ENCODE measurements at regions not wholly inside any gene's neighbourhood (a gene's known extent, or its start where the extent isn't known, plus 50 kb on each side); places are given as distances from the start of the nearest gene placed in this dataset.

DNA sequence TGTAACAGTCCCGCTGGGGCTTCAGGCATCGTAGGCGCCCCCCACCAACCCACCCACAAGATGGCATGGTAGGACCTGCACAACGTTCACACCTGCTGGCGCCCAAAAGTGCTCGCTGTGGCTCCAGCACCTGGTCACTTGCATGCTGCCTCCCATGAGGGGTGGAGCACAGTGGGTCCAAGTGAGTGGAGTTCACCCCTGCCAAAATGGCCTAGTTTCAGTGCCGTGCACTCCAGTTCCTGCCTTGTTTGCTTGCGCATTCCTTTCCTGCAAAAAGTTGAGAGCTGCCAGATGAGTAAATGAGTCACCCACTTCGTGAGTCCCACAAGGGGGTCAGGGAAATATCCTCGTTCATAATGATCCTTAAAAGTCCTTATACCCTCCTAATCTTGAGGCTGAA is 788.7 kb upstream of the DPPA4 start:
- DNase-seq, result peak; percentile 18

DNA sequence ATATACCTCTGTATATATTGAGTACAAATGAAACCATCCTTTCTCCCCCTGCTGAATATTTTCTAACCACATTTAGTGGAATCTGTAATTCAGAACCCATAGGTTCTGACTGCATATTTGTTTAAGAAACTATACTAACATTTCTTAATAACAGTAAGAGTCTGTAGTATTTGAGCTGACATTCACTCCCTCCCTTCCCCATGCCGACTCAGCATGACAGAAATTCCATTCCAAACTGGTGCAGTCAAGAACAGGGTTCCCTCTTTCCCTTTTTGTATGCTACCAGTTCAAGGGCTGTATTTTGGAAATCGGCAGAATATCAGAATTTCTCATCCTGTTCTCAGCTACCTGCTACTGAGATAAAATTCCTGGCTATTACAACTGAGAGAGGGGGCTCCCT is 796.6 kb upstream of the DPPA4 start:
- peak; percentile 3 for DNase-seq

DNA sequence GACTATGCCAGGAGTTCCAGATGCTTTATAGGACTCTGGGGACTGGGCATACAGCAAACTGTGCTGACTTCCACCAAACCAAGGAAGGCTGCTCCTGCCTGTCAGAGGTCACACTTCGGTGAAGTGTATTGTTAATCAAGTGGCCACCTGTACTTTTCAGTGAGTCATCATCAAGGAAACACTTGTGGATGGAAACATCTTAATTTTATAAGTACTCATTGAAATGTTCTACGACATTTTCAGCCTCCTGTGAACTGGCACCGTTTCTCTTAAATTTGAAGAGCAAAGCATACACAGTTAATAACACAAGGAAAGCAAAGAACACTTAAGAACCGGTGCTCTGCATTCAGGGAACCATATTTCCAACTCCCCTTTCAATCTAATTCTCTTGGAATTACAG is 801.7 kb upstream of the DPPA4 start:
- DNase-seq, result no peak

DNA sequence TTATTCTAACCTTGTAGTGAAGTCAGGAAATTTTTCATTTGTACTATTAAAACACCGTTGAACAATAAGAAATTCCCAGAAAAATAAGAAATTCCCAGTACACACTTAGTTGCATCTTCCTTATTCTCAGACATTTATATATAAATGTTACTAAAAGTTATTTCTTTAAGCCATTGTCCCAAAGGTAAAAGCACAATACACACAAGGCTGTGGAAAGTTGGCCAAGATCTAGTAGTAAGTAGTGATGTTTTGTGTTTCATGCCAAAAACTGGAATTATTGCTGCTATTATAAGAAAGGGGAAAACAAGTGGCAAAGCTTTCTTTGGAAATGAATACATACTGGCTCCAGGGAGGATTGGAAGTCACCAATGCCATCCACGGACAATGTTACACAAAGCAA is 802.5 kb upstream of the DPPA4 start:
- DNase-seq, result no peak

DNA sequence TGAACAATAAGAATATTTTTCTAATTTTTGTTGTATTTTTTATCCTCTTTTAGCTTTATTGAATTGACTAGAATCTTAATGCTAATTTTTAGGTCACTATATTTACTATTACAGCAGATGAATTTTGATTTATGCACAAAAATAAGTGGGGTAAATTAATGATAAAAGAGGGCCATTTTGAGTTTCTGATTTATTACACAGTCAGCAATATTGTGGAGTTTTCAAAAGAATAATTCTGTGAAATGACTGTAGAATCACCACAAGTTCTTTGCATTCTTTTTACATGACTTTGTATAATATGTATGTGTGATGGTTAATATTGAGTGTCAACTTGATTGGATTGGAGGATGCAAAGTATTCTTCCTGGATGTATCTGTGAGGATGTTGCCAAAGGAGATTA is 812.4 kb upstream of the DPPA4 start:
- DNase-seq, result peak; percentile 23

DNA sequence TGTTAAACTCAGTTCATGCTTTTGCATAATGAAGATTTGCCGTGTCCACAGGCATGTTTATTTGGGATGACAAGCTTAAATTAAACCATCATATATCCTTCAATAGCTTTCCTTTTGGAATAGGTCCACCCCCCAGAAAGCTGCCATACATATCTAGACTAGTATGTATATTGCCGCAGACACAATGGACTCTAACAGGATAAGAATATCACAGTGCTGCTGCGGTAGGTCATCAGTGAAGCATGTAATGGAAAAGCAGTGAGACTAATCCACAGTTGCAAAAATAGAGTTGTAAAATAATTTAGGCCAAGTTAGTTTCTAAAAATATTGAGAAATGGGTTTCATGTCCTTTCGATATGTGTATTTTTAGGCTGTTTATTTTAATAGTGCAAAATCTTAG is 819.9 kb upstream of the DPPA4 start:
- DNase-seq, result no peak

DNA sequence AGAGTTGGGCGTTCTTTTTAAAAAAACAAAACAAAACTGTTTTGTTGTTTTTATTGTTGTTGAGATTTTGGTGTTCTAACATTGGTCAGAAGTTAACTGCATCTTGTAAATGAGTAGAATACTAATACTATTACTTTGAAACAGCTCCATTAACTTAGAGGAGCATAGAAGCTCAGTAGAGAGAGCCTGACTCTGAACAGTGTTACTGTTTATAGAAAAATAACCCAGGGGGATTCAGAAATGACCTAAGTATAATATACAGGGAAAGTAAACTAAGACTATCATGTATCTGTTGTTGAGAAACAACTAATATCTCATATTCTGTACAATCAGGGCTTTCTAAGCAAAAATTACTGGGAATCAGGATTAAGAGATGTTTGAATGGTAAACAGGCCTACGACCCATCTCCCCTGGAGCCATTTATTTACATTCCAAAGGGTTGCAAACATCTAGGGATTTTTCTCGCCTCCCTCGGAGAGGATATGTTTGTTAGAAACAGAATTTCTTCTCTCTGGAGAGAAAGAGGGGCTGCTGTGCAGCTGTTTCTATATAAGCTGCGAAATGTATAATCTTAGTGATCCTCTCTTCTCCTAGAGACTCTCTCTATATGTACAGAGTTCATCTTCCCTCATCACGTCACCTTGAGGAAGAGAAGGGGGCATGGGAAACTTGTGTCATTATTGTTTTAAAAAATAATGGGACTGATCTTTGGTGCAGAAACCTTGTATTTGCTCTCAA is 827.5 kb upstream of the DPPA4 start:
- DNase-seq, result no peak

DNA sequence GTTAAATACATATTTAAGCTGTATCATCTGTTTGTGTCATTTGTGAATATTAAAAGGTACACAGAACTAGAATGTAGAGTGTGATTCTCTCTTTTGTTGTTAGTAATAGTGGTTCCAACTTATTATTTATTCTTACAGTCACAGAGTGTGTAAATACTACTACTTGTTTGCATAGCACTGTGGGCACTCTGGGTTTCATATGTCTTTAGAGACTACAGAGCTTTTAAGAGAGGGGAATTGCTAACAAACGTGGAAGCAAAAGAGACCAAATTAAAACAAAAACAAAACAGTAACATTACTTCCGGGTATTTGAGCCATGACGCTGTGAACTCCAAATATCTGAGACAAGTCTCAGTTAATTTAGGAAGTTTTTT is 828.0 kb upstream of the DPPA4 start:
- no peak for DNase-seq

DNA sequence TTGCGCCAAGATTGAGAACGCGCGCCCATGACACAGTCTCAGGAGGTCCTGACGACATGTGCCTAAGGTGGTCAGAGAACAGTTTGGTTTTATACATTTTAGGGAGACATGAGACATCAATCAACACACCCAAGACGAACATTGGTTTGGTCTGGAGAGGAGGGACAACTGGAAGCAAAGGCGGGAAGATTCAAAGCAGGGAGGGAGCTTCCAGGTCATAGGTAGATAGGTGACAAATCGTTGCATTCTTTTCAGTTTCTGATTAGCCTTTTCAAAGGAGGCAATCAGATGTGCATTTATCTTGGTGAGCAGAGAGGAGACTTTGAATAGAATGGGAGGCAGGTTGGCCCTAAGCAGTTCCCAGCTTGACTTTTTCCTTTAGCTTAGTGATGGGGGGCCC is 828.4 kb upstream of the DPPA4 start:
- DNase-seq, result no peak

DNA sequence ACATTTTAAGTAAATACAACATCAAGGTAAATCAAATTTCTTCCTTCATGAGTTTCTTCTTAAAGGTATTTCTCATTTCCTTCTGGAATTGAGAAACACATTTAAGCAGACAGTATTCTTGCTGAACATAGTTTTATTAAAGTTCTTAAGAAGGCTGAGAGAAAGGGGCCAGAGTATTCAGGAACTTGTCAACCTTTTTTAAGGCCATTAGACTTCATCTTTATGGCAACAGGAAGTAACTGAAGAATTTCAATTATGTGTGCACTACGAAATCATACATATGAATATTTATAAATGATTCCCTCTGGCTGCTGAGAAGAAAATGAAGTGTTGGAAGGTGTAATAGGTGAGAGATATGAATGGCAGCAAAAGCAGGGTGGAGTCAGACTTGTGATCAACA is 829.4 kb upstream of the DPPA4 start:
- DNase-seq, result no peak

DNA sequence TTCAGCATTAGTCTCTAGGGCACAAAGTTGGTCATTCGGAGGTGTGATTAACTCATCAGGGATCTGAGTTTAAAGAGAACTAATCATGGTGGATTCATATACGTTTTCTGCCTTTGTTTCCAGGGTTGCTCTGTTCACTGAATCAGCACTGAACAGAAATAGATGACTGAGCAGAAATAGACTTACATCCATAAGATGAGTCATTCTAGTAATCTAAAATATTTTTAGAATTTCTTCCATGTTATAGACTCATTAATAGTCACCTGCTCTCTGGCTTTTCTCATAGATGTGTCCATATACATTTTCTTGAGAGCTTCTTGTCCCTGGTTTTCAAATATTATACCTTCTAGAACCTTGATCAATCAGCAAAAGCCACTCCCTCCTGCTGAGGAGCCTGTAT is 837.6 kb upstream of the DPPA4 start:
- peak; percentile 17 for DNase-seq

DNA sequence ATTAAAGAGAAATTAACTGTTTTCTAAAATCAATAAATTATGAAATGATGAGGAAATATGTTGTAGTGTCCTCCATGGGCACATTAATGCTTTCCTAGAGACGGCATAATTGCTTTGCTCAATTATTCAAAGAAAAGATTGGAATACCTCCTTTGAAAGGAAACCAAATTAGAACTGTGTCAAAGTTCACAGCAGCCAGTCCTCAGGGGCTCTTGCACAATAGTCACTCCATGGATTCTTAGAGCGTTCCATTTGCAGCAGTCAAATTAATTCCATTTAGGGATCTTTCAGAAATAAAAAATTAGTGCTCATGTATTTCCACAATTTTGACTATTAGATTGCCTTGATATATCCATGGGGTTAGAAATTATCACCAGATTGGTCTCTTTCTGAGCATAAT is 841.6 kb upstream of the DPPA4 start:
- peak; percentile 6 for DNase-seq

DNA sequence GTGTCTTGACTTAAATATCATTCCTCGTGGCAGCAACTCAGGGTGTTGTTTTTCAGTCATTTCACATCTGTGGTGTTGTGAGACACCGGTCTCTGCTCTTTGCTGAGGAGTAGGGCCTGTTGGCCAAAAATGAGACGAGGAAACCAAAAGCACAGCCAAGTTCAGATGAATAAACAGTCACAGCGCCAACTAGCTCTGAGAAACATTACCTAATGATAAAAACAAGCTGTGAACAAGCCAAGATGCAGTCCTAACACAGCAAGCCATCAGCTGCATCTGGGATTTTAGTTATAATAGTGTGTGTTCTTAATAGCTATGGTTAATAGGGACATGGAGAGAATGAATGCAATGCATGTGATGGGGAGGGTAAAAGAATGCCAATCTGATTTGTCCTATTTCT is 843.4 kb upstream of the DPPA4 start:
- peak; percentile 8 for DNase-seq

DNA sequence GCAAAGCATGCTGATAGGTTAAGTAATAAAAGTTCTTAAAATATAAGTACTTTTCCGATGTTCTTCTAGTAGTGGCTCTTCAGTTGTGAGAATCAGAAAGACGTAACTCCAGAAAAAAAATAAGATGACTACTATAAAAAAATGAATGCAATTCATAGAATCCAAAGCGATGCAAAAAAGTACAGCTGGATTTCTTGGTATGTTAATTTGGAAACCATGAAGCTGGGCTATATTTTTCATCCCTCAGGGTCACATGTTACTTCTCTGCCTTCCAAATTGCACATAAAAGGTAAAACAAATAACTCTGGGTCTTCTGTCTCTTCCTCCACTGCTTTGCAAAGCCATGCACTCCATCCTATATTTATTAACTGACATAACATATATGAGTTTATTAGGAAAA is 843.9 kb upstream of the DPPA4 start:
- no peak for DNase-seq

DNA sequence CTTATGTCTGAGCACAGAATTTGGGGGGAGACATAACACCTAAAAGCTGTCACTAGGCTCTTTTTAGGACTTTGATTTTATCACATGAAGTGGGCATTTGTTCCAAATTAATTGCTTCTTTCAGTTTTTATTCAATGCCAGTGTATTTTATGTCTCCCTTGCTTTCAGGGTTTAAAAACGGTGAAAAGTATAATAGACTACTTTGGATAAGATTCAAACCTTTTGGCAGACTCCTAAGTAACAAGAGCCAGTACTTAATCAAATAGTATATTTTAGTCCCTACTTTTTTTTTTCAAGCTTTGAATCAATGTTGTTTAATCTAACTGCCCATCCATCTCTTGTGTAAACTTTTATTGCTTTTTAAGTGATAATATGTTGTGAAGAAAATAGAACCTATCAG is 847.2 kb upstream of the DPPA4 start:
- DNase-seq, result no peak

DNA sequence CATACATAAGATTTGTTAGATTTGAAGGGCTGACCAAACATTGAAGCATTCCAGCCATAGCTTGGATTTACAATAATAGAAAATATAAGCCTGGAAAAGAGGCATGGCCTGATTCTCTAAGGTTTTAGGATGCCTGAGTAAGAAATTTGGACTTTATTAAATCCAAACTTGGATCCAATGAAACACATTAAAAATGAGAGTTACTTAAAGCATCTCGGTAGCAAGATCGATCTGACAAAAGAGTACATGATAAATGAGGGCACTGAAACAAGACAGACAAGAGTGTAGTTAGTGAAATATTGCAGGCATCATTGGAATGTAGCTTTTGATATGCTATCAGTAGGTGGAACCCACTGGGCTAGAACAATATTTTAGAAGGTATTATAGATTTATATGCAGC is 855.7 kb upstream of the DPPA4 start:
- DNase-seq, result no peak

DNA sequence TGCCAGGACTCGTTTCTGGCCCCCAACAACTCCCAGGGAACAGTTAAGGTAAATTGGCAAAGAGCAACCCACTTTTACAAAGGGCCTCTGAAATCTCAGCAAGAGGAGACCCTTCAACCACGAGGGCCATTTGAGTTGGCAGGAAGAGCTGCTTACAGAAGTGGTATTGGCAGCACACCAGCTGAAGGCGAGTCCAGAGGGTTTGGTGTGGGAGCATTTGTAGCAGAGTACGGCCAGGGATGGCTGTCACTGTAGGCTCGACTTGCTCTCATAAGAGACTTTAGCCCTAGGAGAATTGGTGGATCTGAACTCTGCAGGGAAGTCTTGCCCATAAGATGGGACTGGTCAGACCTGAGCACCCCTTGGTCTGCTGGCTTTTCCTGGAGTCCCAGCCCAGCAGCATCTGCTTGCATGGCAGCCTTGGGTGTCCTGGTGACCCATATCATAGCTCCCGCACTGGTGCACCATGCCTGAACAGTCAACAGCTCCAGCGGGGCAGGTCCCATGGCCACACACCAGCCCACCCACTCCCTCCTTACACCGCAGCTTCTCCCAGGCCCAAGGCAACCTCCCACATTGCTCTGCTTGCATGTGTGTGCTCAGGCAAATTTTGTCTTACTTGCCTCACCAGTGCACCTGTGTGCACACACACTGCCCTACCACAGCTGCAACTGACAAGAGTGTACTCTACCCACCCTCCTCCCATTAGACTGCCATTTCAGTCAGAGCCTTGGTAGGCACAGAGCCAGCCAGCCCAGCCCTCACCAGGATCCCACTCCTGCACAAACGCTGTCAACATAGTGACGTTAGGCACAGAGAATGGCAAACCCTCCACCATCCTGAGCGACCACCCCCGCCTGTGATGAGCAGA is 861.6 kb upstream of the DPPA4 start:
- DNase-seq, result no peak

DNA sequence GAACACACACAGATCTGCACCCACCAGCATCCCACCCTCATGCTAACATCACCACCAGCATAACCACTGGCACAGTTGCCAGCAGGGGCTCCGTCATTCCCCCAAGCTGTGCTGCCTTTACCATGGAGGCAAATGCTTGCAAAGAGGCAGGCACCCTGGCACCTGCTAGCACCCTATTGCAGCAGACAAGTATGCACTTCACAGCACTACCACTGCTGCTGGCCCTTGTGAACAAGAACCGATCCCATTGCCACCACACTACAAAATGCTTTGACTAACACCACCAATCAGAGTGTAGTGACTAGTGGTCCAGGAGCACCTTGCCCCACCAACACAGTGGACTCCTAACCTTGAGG is 862.2 kb upstream of the DPPA4 start:
- no peak for DNase-seq

DNA sequence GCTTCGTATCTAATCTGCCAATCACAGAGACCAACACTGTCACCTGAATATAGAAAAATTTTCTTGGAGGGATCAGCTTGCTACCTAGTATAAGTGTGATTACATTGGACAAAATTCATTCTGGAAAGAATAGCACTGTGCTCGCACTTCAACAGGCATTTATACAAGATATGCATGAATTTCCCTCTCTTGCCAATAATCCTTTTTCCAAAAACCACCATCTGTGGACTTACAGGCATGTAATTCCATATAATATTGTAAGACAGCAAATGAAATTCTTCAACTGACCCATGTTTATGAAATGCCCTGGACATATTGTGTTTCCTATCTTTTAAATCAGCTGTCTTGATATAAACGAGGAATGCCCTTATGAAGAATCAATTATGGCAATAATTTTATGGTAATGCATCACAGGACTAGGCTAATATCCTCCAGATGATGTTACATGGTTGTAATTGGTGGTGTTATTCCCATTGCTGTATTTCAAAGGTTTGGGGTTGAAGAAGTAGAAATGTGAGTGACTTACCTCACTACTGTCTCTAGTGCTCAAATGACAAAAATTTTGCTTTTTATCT is 861.4 kb upstream of the NECTIN3 start:
- DNase-seq, result no peak

DNA sequence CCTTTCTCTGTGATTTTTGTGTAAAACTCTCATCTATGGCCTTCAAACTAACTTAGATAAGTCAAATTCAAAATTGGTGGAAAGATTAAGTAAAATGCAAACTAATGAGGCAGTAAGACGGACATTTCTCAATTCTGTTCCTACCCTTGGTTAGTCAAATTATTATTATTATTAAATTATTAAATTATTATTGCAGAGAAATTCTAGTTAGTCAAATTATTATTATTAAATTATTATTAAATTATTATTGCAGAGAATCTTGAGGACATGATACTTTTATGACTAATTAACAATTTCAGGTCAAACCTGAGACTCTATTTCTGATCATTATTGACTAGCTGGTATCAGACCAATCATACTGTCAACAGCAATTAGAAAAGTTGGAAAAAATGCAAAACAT is 845.0 kb upstream of the NECTIN3 start:
- no peak for DNase-seq

DNA sequence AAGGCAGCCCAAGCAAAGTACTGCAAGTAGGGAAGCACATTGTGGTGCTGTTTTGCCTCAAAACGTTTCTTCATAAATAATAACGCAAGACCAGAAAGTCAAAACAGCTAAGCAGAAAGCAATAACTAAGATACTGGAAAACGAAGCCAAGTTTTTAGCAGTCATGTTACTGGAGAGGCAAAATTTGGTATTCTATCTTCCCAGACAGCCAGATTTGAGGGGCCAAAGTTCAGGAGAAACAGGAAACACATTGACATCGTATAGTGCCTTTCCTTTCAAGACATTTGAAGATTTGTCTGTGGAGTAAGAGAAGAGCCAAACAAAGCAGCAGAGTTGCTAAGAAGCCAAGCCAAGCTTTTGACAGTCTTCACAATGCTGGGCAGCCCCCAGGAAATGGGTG is 843.6 kb upstream of the NECTIN3 start:
- DNase-seq, result no peak

DNA sequence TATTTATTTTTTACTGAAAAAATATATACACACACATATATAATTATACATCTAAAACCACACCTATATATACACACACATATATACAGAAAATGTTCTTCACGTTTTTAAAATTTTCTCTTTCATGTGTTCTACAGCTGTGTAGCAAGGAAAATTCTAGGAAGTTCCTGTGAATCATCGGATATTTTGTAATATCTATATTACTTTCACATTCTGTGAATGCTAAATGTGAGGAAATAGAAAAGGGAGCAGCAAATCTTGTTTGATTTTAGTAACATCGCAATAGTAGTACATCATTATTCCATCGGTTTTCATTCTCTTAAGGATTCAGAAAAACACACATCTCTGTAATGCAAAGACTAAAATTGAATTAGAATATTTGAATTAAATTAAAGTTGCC is 836.8 kb upstream of the NECTIN3 start:
- peak; percentile 7 for DNase-seq

DNA sequence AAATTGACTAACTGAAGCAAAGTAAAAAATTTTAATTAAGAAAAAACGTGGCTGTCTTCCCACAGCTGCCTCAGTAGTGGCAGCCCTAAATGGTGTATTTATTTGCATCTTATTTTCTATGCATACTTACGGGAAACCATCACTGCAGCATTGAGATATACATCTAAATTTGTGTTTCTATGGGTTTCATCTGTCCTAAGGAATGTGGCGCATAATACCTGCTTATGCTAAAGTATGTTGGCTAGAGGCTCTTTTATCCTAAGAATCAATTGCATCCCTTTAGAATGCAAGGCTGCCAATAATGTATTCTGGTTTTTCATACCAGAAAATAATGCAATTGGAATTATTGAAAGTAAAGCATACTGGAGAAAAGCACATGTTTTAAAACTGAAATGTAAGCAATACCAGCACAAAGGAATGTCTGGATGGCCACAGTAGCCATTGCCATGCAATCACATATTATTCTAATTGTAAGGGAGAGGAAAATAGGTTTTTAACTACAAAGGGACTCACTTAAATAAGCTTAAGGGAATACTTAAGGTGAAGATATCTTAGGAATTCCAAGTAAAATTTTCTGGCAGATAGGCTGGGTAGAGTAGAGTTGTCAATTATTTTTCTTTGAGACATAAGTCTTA is 834.5 kb upstream of the NECTIN3 start:
- no peak for DNase-seq

DNA sequence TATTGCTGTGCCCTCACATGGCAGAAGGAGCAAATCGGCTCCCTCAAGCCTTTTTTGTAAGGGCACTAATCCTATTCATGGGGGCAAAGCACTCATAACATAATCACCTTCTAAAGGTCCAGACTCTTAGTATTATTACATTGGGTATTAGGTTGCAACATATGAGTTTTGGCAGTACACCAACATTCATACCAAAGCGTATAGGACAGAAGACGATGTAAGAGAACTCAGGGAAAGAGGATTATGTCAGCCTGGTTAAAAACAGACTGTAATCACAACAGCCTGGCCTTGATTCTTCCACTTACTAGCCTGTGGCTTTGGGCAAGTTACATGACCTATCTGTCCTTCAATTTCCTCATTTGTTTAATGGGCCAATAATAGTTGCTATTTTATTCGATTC is 828.5 kb upstream of the NECTIN3 start:
- DNase-seq, result peak; percentile 24

All from EL (cell line).